IMR-90 (cell line): ENCODE measurements at regions not wholly inside any gene's neighbourhood (a gene's known extent, or its start where the extent isn't known, plus 50 kb on each side); places are given as distances from the start of the nearest gene placed in this dataset.

Experiments
- POLR2A ChIP-seq: IDR thresholded peaks from 2 replicates; pipeline ENCODE4 v1.6.1; 2012; ENCODE audit warnings: mild to moderate bottlenecking, low read depth, low read length
- TF ChIP-seq, protein P1 (sequence below): conservative IDR thresholded peaks from 2 replicates; pipeline ENCODE4 v1.5.1; 2012; ENCODE audit warnings: mild to moderate bottlenecking, low read depth, low read length, improper control_type of control experiment

DNA sequence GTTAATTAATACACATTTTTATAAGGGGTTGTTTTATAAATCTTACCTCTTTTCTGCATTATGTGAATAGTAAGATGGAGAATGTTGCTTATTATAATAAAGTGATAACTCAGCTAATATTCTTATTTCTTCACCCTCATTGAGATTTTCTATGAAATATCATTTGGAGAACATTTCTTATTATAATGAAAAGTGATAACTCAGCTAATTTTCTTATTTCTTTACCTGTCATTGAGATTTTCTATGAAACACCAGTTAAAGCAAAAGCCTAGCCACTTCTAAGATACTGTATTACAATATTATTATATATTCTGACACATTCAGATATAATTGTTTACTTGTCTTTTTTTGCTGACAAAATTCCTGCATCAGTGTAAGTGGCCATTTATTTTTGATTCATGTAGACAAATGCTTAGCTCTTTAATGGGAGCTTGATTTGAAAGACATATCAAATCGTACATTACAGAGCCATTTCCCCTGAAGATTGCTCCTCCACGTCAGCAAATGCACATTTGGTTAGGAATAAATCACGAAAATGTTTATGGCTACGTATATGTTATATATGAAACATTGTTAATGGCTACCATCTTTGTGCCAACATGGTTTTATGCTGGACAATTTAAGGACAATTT, 427.5 kb downstream of the CHL1 start:
- TF ChIP-seq POLR2A: no peak
- TF ChIP-seq, protein P1, sequence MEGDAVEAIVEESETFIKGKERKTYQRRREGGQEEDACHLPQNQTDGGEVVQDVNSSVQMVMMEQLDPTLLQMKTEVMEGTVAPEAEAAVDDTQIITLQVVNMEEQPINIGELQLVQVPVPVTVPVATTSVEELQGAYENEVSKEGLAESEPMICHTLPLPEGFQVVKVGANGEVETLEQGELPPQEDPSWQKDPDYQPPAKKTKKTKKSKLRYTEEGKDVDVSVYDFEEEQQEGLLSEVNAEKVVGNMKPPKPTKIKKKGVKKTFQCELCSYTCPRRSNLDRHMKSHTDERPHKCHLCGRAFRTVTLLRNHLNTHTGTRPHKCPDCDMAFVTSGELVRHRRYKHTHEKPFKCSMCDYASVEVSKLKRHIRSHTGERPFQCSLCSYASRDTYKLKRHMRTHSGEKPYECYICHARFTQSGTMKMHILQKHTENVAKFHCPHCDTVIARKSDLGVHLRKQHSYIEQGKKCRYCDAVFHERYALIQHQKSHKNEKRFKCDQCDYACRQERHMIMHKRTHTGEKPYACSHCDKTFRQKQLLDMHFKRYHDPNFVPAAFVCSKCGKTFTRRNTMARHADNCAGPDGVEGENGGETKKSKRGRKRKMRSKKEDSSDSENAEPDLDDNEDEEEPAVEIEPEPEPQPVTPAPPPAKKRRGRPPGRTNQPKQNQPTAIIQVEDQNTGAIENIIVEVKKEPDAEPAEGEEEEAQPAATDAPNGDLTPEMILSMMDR: no peak
